ENCODE measurements at regions not wholly inside any gene's neighbourhood (a gene's known extent, or its start where the extent isn't known, plus 50 kb on each side); places are given as distances from the start of the nearest gene placed in this dataset.

DNA sequence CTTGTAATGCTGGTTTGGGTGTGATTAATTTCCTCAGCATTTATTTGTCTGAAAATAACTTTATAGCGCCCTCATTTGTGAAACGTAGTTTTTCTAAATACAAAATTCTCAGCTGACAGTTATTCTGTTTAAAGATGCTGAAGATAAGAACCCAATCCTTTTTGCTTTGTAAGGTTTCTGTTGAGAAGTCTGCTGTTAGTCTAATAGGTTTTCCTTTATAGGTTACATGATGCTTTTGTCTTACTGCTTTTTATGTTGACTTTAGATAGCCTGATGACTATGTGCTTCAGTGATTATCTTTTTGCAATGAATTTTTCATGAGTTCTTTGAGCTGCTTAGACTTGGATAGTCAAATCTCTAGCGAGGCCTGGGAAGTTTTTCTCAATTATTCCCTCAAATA lies 168.6 kb upstream of the PDE3A start:
- H3K9me1 ChIP-seq (ENCODE audit: control insufficient read depth, insufficient read depth, low read length), result no peaks in the 10 kb centered on the region
- H3K4me1 ChIP-seq (replicated peaks in 1 of 2; ENCODE audit: control insufficient read depth in 2 of 2, insufficient read depth in 2 of 2, low read length in 2 of 2), result no peaks in the 10 kb centered on the region
- no peak overlapping the region for H3K4me2 ChIP-seq (ENCODE audit: insufficient read depth, low read length)
- no peak overlapping the region for H3K27ac ChIP-seq (ENCODE audit: extremely low read depth, low read depth, low read length)
- no peak overlapping the region for H3K4me3 ChIP-seq
- in situ Hi-C loops (cut with MboI), result no loop called here
- CTCF ChIA-PET (ENCODE audit: low intra/inter-chr PET ratio), result no interaction called here
- H4K20me1 ChIP-seq (replicated peaks; ENCODE audit: control insufficient read depth, insufficient read depth, low read length), result no peaks in the 10 kb centered on the region
- no peaks in the 10 kb centered on the region for H3K79me2 ChIP-seq (ENCODE audit: control insufficient read depth, insufficient read depth, low read length)
- no peak for FAIRE-seq
- BruUV-seq (replicated peaks), result no TSS peak
- H3K36me3 ChIP-seq (ENCODE audit: control insufficient read depth, insufficient read depth, low read length), result no peaks in the 10 kb centered on the region
- intact Hi-C loops (cut with micrococcal nuclease), result no loop called here
- H3K9ac ChIP-seq (ENCODE audit: insufficient read depth in 1 of 2, low read depth in 2 of 2, low read length in 2 of 2), result no peak overlapping the region
- H2AFZ ChIP-seq (ENCODE audit: low read depth, low read length), result no peak overlapping the region
- H3K27me3 ChIP-seq (ENCODE audit: control insufficient read depth in 2 of 2, insufficient read depth in 2 of 2, low read length in 2 of 2), result no peaks in the 10 kb centered on the region
- DNase-seq (ENCODE audit: extremely low read depth in 1 of 4, low spot score in 3 of 4), result no peak
- no peaks in the 10 kb centered on the region for H3K9me3 ChIP-seq (replicated peaks; ENCODE audit: control insufficient read depth, insufficient read depth, low read depth, low read length)
- TF ChIP-seq SPI1 (IDR thresholded peaks at IDR 0.05; ENCODE audit: borderline replicate concordance, low read depth, low read length) (no peak), NR4A1 (CRISPR knock-in tag; IDR thresholded peaks at IDR 0.05) (no peak), NR4A1 (tag; IDR thresholded peaks at IDR 0.05) (no peak), TAL1 (IDR thresholded peaks at IDR 0.05) (no peak), RBM15 (IDR thresholded peaks at IDR 0.05; ENCODE audit: insufficient read depth, low read length) (no peak), ELF1 (tag; IDR thresholded peaks at IDR 0.05) (no peak), CREBBP (IDR thresholded peaks at IDR 0.05; ENCODE audit: low read depth, low read length) (no peak), HNRNPH1 (optimal IDR thresholded peaks at IDR 0.05; ENCODE audit: low read depth, low read length) (no peak), TAF1 (IDR thresholded peaks at IDR 0.05; ENCODE audit: control insufficient read depth, extremely low read depth, insufficient read depth, low read length, severe bottlenecking) (no peak), ERF (CRISPR knock-in tag; IDR thresholded peaks at IDR 0.05) (no peak), STAT5B (CRISPR knock-in tag; IDR thresholded peaks at IDR 0.05) (no peak), ARHGAP35 (IDR thresholded peaks at IDR 0.05; ENCODE audit: partially characterized antibody) (no peak), PRMT5 (CRISPR knock-in tag; IDR thresholded peaks at IDR 0.05) (no peak)
- TF ChIP-seq, protein P1, sequence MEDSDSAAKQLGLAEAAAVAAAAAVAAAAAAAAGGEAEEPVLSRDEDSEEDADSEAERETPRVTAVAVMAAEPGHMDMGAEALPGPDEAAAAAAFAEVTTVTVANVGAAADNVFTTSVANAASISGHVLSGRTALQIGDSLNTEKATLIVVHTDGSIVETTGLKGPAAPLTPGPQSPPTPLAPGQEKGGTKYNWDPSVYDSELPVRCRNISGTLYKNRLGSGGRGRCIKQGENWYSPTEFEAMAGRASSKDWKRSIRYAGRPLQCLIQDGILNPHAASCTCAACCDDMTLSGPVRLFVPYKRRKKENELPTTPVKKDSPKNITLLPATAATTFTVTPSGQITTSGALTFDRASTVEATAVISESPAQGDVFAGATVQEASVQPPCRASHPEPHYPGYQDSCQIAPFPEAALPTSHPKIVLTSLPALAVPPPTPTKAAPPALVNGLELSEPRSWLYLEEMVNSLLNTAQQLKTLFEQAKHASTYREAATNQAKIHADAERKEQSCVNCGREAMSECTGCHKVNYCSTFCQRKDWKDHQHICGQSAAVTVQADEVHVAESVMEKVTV (CRISPR knock-in tag; IDR thresholded peaks at IDR 0.05), result no peak
- TF ChIP-seq, protein P2, sequence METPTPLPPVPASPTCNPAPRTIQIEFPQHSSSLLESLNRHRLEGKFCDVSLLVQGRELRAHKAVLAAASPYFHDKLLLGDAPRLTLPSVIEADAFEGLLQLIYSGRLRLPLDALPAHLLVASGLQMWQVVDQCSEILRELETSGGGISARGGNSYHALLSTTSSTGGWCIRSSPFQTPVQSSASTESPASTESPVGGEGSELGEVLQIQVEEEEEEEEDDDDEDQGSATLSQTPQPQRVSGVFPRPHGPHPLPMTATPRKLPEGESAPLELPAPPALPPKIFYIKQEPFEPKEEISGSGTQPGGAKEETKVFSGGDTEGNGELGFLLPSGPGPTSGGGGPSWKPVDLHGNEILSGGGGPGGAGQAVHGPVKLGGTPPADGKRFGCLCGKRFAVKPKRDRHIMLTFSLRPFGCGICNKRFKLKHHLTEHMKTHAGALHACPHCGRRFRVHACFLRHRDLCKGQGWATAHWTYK (CRISPR knock-in tag; IDR thresholded peaks at IDR 0.05), result no peak
- 13% methylated on average over 3 of the region's 3 CpGs for WGBS (ENCODE audit: insufficient coverage, low coverage, missing lambda C conversion rate)
- POLR2A ChIA-PET, result no interaction called here
- no peak for ATAC-seq

All from K562 (cell line).